Activated B cell treated with CpG ODN at 0.5 μM for 24 hours (primary cell): ENCODE measurements at regions not wholly inside any gene's neighbourhood (a gene's known extent, or its start where the extent isn't known, plus 50 kb on each side); places are given as distances from the start of the nearest gene placed in this dataset.

Source experiments
- ATAC-seq: fragments of 200-7000 bp; cut with Tn5 transposase; one replicate; pipeline ENCODE4 v1.10.0; 2021; ENCODE audit warnings: low read depth, mild to moderate bottlenecking, moderate library complexity
- CTCF ChIA-PET: fragments of 350-600 bp; sonication (Branson Sonifier 250); formaldehyde crosslinking; loops from one replicate; lab custom pipeline; 2021; ENCODE audit warnings: antibody characterized with exemption; lab: Charles Lee
- POLR2A ChIA-PET: fragments of 350-600 bp; sonication (Branson Sonifier 250); formaldehyde crosslinking; loops from one replicate; lab custom pipeline; 2021; ENCODE audit warnings: antibody characterized with exemption; lab: Charles Lee
- DNase-seq: peaks from one replicate; pipeline ENCODE4 v3.0.0; 2022
- H3K27ac Mint-ChIP-seq: one replicate; pipeline ENCODE4 v1.8.0; 2020; ENCODE audit warnings: mixed read lengths
- H3K27me3 Mint-ChIP-seq: one replicate; pipeline ENCODE4 v1.8.0; 2021; ENCODE audit warnings: mixed read lengths
- H3K36me3 Mint-ChIP-seq: one replicate; pipeline ENCODE4 v1.8.0; 2021; ENCODE audit warnings: low read depth, mixed read lengths
- H3K4me1 Mint-ChIP-seq: one replicate; pipeline ENCODE4 v1.8.0; 2021; ENCODE audit warnings: mixed read lengths
- H3K4me3 Mint-ChIP-seq: one replicate; pipeline ENCODE4 v1.8.0; 2020; ENCODE audit warnings: mild to moderate bottlenecking, mixed read lengths
- H3K9me3 Mint-ChIP-seq: one replicate; pipeline ENCODE4 v1.8.0; 2020; ENCODE audit warnings: mixed read lengths
- intact Hi-C: fragments of 100-400 bp; cut with micrococcal nuclease; formaldehyde crosslinking; loops from one replicate; pipeline ENCODE4 v1.15.1; 2024
- TF ChIP-seq, protein P1 (sequence below): fragments of 200-600 bp; IDR thresholded peaks from one replicate; pipeline ENCODE4 v1.8.0; 2022; ENCODE audit warnings: antibody characterized with exemption, mild to moderate bottlenecking

DNA sequence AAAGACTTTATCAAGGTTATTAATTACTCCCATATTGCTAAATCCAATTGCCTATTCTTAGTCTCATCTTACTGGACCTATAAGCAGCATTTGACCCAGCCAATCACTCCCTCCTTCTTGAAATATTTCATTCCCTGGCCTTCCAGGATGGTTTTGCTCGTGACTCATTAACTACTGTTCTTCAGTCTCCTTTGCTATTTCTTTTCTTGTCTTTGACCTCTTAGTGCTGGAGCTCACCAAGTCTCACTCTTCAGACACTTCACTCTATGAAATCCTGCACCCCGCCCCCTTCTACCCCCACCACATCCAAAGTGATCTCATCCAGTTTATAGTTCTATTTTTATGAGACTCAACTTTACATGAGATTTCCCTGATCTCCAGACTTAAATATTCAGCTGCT, 803.1 kb upstream of the WWC1 start:
- ChIA-PET CTCF (no interaction called here), POLR2A (no interaction called here)
- H3K4me1 Mint-ChIP-seq = no peaks in the 10 kb centered on the region
- peaks cover 8% of the 10 kb centered on the region for H3K9me3 Mint-ChIP-seq
- intact Hi-C loops = no loop called here
- ATAC-seq (no peak), DNase-seq (no peak)
- H3K36me3 Mint-ChIP-seq = no peaks in the 10 kb centered on the region
- no peak overlapping the region for H3K4me3 Mint-ChIP-seq
- H3K27me3 Mint-ChIP-seq = no peaks in the 10 kb centered on the region
- H3K27ac Mint-ChIP-seq = no peak overlapping the region
- TF ChIP-seq, protein P1, sequence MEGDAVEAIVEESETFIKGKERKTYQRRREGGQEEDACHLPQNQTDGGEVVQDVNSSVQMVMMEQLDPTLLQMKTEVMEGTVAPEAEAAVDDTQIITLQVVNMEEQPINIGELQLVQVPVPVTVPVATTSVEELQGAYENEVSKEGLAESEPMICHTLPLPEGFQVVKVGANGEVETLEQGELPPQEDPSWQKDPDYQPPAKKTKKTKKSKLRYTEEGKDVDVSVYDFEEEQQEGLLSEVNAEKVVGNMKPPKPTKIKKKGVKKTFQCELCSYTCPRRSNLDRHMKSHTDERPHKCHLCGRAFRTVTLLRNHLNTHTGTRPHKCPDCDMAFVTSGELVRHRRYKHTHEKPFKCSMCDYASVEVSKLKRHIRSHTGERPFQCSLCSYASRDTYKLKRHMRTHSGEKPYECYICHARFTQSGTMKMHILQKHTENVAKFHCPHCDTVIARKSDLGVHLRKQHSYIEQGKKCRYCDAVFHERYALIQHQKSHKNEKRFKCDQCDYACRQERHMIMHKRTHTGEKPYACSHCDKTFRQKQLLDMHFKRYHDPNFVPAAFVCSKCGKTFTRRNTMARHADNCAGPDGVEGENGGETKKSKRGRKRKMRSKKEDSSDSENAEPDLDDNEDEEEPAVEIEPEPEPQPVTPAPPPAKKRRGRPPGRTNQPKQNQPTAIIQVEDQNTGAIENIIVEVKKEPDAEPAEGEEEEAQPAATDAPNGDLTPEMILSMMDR = no peak

DNA sequence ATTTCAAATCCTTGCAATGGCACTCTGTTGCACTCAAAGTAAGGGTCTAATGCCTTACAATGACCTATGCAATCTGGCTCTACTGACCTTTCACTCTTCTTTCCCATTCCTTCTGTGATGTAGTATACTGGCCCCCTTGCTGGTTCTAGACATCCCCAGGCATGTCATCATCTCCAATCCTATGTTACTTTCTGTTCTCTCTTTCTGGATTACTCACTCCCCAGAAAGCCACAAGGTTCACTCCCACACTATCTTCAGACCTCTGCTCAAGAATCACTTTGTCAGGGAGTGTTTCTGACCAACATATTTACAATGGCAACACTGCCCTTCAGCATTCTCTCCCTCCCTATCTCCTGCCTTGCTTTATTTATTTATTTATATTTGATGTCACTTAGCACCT, 802.2 kb upstream of the WWC1 start:
- POLR2A ChIA-PET = no interaction called here
- no peak for DNase-seq
- peaks cover 10% of the 10 kb centered on the region for H3K9me3 Mint-ChIP-seq
- no peaks in the 10 kb centered on the region for H3K36me3 Mint-ChIP-seq
- no peak for ATAC-seq
- CTCF ChIA-PET = no interaction called here
- H3K4me3 Mint-ChIP-seq = no peak overlapping the region
- H3K27me3 Mint-ChIP-seq = no peaks in the 10 kb centered on the region
- H3K4me1 Mint-ChIP-seq = no peaks in the 10 kb centered on the region
- no peak overlapping the region for H3K27ac Mint-ChIP-seq
- intact Hi-C loops = no loop called here
- TF ChIP-seq, protein P1 = no peak

DNA sequence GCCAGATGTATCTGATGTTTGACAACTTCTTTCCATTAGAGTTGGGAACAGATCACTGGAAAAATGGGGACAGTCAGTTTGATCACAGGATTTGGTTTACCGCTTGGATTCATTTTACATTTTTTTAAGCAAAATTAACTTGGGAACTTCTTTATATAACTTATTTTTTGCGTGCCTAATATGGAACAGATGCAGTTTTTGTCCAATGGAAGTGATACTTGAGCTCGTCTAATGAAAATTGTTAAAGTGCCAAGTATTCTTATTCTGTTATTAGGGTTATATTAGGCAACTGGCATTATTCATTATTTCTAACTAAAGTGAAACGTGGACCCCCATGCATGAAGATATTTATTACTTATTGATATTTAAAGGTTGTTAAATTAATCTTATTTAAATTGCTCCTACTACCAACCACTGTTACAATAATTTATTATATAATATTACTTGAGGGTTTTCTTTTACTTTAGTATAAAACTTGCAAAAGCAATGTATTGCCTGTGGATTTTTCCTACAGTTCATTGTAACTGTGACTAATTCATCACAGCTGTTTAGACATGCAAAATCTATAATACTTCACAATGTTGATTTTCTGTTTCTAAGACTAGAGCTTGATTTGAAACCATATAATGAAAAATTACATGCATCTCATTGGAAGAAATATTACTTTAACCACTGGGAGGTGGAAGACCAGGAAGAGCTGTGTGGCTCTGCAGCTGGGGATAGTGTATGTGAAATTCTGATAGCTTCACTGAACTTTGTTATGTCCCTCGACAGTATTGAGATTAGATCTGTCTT, 787.3 kb upstream of the WWC1 start:
- CTCF ChIA-PET = no interaction called here
- no peak for DNase-seq
- no peaks in the 10 kb centered on the region for H3K27me3 Mint-ChIP-seq

DNA sequence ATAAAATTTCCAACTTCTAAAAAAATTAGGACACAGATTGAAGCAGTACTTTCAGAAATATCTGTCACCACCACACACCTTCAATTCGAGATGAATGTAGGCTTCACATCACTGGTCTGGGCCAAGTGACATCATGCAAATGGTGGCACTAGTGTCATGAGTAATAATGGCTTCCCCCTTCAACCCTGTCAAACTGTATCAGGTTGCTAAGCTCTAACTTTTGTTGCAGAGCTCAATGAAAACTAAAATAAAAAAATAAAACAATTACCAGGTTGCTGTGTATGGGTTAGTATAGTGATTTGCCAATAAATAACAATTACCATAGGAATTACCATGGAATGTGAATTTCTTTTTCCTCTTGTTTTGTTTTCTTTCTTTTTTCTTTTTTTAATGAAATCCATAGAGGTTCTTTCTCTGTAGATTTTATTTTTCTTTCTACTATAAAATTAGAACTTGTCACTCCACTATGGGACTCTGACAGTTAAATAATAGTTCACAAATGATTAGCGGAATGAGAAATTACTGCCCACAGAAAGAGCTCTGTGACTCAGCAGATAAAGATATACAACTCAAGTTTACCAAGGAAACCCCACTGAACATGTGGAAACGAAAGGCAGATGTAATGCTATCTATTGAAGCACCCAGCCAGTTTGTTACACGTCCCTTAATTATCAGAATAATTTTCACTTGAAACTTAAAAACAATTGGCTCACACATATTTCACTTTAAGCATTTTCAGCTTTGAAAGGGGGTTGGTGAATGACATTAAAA, 783.8 kb upstream of the WWC1 start:
- no peak for DNase-seq
- POLR2A ChIA-PET = no interaction called here
- H3K27me3 Mint-ChIP-seq = no peaks in the 10 kb centered on the region
- peaks cover 2% of the 10 kb centered on the region for H3K9me3 Mint-ChIP-seq
- H3K4me3 Mint-ChIP-seq = no peak overlapping the region
- CTCF ChIA-PET = no interaction called here
- ATAC-seq = no peak
- intact Hi-C loops = no loop called here
- TF ChIP-seq, protein P1 = no peak
- no peaks in the 10 kb centered on the region for H3K4me1 Mint-ChIP-seq
- no peaks in the 10 kb centered on the region for H3K36me3 Mint-ChIP-seq
- H3K27ac Mint-ChIP-seq = no peak overlapping the region

More for the DNA sequence above, 787.3 kb upstream of the WWC1 start:
- no peaks in the 10 kb centered on the region for H3K36me3 Mint-ChIP-seq
- TF ChIP-seq, protein P1 = no peak
- POLR2A ChIA-PET = no interaction called here
- no peak for ATAC-seq
- H3K9me3 Mint-ChIP-seq = peaks cover 4% of the 10 kb centered on the region
- no peak overlapping the region for H3K27ac Mint-ChIP-seq
- intact Hi-C loops = no loop called here
- H3K4me3 Mint-ChIP-seq = no peak overlapping the region
- no peaks in the 10 kb centered on the region for H3K4me1 Mint-ChIP-seq

DNA sequence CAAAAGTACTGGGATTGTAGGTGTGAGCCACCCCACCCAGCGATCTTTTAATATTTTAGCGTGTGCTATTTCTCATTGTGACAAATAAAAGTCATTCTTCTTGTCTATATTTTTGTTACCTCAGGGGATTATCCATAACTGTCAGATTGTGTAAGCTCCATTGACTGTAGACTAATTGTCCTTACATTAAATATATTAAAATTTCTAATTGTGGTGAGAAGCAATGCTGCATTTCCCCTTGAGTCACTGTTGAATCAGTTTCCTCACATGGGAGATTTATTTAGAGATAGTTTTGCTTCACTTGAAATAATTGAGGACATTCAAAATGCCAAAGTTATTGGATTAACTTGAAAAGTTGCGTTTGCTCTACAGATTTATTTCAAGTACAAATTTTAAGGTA, 782.4 kb upstream of the WWC1 start:
- Mint-ChIP-seq H3K36me3 (no peaks in the 10 kb centered on the region), H3K4me3 (no peak overlapping the region), H3K27me3 (no peaks in the 10 kb centered on the region), H3K27ac (no peak overlapping the region), H3K9me3 (peaks cover 2% of the 10 kb centered on the region), H3K4me1 (no peaks in the 10 kb centered on the region)
- intact Hi-C loops = no loop called here
- no peak for DNase-seq
- ChIA-PET CTCF (no interaction called here), POLR2A (no interaction called here)
- no peak for ATAC-seq
- TF ChIP-seq, protein P1 = no peak
